GM12878 (cell line): ENCODE measurements at regions not wholly inside any gene's neighbourhood (a gene's known extent, or its start where the extent isn't known, plus 50 kb on each side); places are given as distances from the start of the nearest gene placed in this dataset.

Experiments
- CTCF ChIP-seq, 3 experiments: IDR thresholded peaks in 2 of 3; conservative IDR thresholded peaks in 1 of 3; 2 replicates each; pipeline ENCODE4 v1.5.1; 2011; ENCODE audit warnings: low read depth in 3 of 3, low read length in 3 of 3, mild to moderate bottlenecking in 3 of 3, control low read depth in 2 of 3, moderate library complexity in 2 of 3, inconsistent platforms in 1 of 3, mixed read lengths in 1 of 3; ENCODE audit not compliant: control insufficient read depth in 2 of 3, insufficient read depth in 1 of 3; ENCODE audit errors: extremely low read depth in 1 of 3
- SMAD1 ChIP-seq: fragments of 450-650 bp; IDR thresholded peaks from 2 replicates; pipeline ENCODE4 v1.6.1; 2018; ENCODE audit warnings: mild to moderate bottlenecking, low read depth; ENCODE audit not compliant: partially characterized antibody

DNA sequence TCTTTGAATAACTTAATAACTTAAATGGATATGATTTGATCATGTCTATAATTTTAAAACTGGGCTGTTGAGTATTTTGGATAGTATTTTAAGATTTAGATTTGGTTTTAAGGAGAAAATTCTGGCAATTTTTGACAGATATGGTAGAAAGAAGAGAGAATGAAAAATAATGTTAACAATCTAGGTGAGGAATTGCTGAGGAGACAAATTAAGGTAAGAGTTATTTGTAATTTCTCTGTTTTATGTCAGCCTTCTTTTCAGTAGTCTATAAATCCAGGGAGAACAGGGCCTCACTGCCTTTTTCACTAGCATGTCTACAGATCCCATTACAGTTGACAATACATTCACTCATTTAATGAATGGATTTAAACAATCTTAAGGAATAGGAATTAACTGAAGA lies 144.7 kb downstream of the SERPINI1 start:
- TF ChIP-seq SMAD1 (no peak), CTCF (IDR thresholded peaks at IDR 0.05 in 2 of 3, conservative IDR thresholded peaks at IDR 0.05 in 1 of 3; ENCODE audit: control insufficient read depth in 2 of 3, extremely low read depth in 1 of 3, insufficient read depth in 1 of 3, low read depth in 3 of 3, low read length in 3 of 3) (no peak)
